GM10266 (cell line): ENCODE measurements at regions not wholly inside any gene's neighbourhood (a gene's known extent, or its start where the extent isn't known, plus 50 kb on each side); places are given as distances from the start of the nearest gene placed in this dataset.

Experiments
- DNase-seq: peaks from one replicate; pipeline ENCODE4 v3.0.0; 2012; ENCODE audit errors: extremely low spot score
- TF ChIP-seq, protein P1 (sequence below): IDR thresholded peaks from 2 replicates; pipeline ENCODE4 v1.5.1; 2012; ENCODE audit warnings: mild to moderate bottlenecking, low read depth; ENCODE audit not compliant: control insufficient read depth, insufficient read depth; ENCODE audit errors: missing control alignments

DNA sequence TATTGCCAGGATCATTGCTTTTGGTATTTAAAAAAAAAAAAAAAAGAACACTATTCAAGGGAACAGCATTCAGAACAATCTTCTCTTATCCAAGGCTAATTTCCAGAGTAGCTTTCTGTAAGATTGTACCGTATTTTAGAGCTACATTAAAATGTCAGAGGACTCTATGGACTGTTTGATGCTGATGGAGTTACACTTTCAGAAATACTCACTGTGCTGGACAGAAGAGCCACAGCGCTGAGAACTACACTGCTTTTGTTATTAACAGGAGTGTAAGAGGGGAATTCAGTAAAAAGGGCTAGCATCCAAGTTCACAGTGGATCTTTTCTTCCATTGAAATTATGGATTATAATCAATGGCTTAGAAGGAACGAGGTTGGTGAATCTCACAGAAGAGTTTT lies 247.7 kb downstream of the AHR start:
- TF ChIP-seq, protein P1, sequence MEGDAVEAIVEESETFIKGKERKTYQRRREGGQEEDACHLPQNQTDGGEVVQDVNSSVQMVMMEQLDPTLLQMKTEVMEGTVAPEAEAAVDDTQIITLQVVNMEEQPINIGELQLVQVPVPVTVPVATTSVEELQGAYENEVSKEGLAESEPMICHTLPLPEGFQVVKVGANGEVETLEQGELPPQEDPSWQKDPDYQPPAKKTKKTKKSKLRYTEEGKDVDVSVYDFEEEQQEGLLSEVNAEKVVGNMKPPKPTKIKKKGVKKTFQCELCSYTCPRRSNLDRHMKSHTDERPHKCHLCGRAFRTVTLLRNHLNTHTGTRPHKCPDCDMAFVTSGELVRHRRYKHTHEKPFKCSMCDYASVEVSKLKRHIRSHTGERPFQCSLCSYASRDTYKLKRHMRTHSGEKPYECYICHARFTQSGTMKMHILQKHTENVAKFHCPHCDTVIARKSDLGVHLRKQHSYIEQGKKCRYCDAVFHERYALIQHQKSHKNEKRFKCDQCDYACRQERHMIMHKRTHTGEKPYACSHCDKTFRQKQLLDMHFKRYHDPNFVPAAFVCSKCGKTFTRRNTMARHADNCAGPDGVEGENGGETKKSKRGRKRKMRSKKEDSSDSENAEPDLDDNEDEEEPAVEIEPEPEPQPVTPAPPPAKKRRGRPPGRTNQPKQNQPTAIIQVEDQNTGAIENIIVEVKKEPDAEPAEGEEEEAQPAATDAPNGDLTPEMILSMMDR = no peak
- DNase-seq = no peak

- DNase-seq = no peak
- TF ChIP-seq, protein P1 = no peak
These were observed 248.1 kb downstream of the AHR start for GRCh38 chr7:17546592-17546991.

GRCh38 chr7:17548014-17548653 lies 249.7 kb downstream of the AHR start:
- TF ChIP-seq, protein P1 = no peak

DNA sequence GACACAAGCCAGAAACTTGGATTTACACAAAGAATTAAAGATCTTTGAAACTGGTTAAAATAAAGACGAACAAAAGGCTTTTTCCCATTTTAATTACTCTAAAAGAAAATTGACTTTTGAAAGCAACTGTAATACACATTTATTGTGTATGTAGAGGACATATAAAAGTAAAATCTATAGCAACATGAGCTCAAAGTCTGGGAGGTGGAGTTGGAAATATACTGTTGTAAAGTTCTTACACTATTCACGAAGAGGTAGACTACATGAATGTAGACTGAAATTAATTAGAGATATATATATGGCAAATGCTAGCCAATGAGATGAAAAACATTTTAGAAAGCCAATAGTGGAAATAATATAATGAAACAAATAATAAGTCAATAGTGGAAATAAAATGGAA lies 251.0 kb downstream of the AHR start:
- TF ChIP-seq, protein P1 = no peak
- no peak for DNase-seq

More at GRCh38 chr7:17548014-17548653, 249.7 kb downstream of the AHR start:
- DNase-seq = no peak

DNA sequence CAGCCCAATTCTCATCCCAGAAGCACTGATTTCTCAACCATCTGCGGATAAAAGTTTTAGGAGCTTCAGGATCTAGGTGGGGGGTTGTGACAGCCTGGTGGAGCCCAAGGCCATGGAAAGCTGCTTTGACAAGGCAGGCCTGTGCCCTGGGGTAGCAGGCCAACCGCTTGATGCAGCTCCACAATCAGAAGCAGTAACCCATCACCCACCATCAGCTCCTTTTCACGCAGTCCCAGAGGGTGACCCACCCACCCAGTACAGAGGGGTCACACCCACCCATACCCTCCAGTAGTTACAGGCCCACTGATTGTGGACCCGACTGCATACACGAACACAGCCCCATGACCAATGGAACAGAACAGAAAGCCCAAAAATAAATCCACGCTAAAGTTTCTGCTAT lies 253.9 kb downstream of the AHR start:
- TF ChIP-seq, protein P1 = no peak
- DNase-seq = no peak

GRCh38 chr7:17552952-17553351 lies 254.5 kb downstream of the AHR start:
- TF ChIP-seq, protein P1 = no peak
- DNase-seq = no peak

DNA sequence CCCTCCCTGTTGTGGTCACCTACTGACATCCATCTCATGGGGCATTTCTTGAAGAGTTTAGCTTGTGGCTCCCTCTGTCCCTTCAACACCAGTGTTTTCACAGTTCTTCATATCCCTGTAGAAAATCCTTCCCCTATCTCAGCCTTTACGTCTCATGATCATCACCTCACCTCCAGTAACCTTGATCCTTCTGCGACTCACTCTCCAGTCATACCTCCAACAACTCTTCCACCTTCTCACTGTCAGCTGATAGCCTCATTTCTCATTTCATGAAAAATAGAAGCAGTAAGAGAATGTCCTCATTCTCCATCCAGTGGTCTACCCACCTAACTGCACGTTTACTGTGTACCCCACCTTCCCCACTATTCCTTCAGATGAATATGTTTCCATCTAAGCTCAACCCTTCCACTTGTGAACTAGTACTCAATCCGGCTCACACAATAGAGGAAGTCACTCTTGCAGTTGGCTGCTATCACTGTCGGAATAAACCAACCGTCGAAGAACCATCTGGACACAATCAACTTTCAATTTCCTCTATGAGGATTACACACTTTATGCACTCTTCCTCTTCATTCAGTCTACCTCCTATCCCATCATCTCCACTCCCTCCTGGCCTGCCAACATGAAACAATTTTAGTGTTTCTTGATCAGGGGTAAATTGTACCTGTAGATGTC lies 256.0 kb downstream of the AHR start:
- TF ChIP-seq, protein P1 = no peak
- no peak for DNase-seq
